Retinal pigment epithelial cell (primary cell): ENCODE measurements at regions not wholly inside any gene's neighbourhood (a gene's known extent, or its start where the extent isn't known, plus 50 kb on each side); places are given as distances from the start of the nearest gene placed in this dataset.

ENCODE experiments used
- DNase-seq: peaks from one replicate; pipeline ENCODE4 v3.0.0-alpha.2; 2010; ENCODE audit warnings: low read depth
- H3K4me3 ChIP-seq: 2 replicates; pipeline ENCODE4 v1.5.1; 2011; ENCODE audit warnings: mild to moderate bottlenecking, low read length, control low read depth, moderate library complexity
- TF ChIP-seq, protein P1 (sequence below): conservative IDR thresholded peaks from 2 replicates; pipeline ENCODE4 v1.5.1; 2011; ENCODE audit warnings: low read depth, low read length, control low read depth, inconsistent platforms

DNA sequence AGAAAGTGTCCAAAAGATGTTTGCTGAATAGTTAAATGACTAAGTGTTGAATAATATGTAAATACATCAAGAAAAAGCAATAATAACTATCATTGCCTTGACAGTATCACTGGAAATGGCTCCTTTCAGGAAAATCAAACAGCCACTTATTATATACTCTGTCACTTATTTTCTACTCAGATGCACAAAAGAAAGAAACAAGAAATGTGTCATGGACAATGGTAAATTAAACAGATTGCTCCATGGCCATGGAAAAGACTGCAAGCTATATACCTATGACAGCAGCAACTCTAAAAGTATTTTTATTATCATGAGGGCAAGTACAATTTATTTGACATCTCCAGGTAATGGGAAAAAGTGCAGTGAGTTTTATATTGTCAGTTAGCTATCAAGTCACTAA, 52.9 kb upstream of the GUCY1A2 start:
- H3K4me3 ChIP-seq, result no peak overlapping the region
- TF ChIP-seq, protein P1, sequence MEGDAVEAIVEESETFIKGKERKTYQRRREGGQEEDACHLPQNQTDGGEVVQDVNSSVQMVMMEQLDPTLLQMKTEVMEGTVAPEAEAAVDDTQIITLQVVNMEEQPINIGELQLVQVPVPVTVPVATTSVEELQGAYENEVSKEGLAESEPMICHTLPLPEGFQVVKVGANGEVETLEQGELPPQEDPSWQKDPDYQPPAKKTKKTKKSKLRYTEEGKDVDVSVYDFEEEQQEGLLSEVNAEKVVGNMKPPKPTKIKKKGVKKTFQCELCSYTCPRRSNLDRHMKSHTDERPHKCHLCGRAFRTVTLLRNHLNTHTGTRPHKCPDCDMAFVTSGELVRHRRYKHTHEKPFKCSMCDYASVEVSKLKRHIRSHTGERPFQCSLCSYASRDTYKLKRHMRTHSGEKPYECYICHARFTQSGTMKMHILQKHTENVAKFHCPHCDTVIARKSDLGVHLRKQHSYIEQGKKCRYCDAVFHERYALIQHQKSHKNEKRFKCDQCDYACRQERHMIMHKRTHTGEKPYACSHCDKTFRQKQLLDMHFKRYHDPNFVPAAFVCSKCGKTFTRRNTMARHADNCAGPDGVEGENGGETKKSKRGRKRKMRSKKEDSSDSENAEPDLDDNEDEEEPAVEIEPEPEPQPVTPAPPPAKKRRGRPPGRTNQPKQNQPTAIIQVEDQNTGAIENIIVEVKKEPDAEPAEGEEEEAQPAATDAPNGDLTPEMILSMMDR, result no peak
- DNase-seq, result no peak
